ENCODE measurements at regions not wholly inside any gene's neighbourhood (a gene's known extent, or its start where the extent isn't known, plus 50 kb on each side); places are given as distances from the start of the nearest gene placed in this dataset.

DNA sequence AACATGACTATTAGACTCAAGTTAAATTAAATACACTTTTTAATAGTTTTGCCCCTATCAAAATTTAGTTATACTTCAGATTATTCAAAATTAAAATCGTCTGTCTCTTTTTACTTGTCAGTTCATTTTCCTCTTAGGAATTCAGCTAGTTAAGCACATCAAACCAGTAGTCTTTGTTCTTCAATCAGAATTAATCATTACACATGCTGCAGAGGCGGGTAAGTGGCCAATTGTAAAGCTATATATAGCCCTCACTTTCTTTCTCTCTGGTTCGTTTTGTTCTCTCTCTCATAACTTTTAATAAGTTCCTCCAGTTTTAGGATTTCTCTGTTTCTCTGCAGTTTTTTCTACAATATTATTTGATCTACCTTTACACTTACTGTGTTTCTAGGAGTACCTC is 359.1 kb upstream of the PABPC4L start:
- TF ChIP-seq, protein P1, sequence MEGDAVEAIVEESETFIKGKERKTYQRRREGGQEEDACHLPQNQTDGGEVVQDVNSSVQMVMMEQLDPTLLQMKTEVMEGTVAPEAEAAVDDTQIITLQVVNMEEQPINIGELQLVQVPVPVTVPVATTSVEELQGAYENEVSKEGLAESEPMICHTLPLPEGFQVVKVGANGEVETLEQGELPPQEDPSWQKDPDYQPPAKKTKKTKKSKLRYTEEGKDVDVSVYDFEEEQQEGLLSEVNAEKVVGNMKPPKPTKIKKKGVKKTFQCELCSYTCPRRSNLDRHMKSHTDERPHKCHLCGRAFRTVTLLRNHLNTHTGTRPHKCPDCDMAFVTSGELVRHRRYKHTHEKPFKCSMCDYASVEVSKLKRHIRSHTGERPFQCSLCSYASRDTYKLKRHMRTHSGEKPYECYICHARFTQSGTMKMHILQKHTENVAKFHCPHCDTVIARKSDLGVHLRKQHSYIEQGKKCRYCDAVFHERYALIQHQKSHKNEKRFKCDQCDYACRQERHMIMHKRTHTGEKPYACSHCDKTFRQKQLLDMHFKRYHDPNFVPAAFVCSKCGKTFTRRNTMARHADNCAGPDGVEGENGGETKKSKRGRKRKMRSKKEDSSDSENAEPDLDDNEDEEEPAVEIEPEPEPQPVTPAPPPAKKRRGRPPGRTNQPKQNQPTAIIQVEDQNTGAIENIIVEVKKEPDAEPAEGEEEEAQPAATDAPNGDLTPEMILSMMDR (IDR thresholded peaks at IDR 0.05; ENCODE audit: borderline replicate concordance, insufficient read depth, low read depth, low read length) = no peak
- H3K4me3 ChIP-seq (ENCODE audit: low read depth, low read length) = no peak overlapping the region

DNA sequence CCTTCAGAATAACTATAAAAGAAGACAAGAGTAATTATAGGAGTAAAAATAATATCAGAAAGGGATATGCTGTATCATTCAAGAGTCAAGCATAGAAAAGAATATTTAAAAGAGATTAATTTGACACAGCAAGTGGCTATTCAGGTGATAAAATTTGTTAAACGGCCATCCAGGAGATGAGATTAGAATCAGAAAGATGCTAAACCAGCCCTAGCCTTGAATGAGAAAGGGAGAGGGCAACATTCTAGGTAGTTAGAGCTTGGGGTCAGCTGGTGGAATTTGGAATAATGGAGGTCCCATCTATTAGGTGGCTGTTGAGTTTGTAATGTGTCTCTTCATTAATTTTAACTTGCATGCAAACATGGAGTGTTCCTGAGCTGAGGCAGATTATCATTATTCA is 350.5 kb upstream of the PABPC4L start:
- TF ChIP-seq, protein P1 (IDR thresholded peaks at IDR 0.05; ENCODE audit: borderline replicate concordance, insufficient read depth, low read depth, low read length) = no peak
- no peak overlapping the region for H3K4me3 ChIP-seq (ENCODE audit: low read depth, low read length)

DNA sequence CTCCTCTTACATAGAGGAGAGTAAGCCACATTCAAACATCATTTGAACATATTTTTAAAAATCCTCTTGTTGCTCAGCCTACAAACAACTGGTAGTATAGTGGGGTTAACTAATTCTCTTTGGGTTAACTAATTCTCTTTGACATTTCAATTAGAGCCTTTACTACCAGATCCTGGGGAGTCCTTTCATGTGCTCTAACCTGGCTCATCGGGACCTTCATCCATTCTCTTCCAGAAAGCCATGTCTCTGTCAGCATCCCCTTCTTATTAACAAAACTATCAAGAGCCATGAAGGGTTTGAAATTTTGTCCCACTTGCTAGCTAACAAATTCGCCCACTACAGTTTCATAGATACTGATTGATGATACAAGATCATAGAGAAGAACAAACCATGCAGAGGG is 349.8 kb upstream of the PABPC4L start:
- TF ChIP-seq, protein P1 (IDR thresholded peaks at IDR 0.05; ENCODE audit: borderline replicate concordance, insufficient read depth, low read depth, low read length) = no peak
- H3K4me3 ChIP-seq (ENCODE audit: low read depth, low read length) = no peak overlapping the region

DNA sequence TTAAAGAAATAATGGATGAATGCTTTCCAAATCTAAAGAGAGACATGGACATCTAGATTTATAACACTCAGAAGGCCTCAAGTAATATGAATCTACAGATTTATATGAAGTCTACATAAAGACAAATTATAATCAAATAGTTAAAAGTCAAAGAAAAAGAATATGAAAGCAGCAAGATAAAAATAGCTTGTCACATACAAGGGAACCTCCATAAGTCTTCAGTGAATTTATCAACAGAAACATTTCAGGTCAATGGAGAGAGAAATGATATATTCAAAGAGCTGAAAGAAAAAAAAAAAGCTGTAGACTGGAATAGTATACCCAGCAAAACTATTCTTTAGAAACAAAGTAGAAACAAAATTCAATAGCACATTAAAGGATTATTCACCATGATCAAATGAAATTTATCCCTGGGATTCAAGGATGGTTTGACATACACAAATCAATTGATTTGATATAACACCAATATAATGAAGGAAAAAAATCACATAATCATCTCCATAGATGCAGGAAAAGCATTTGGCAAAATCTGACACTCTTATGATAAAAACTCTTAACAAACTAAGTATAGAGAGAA is 346.6 kb upstream of the PABPC4L start:
- TF ChIP-seq, protein P1 (IDR thresholded peaks at IDR 0.05; ENCODE audit: borderline replicate concordance, insufficient read depth, low read depth, low read length) = no peak
- no peak overlapping the region for H3K4me3 ChIP-seq (ENCODE audit: low read depth, low read length)

DNA sequence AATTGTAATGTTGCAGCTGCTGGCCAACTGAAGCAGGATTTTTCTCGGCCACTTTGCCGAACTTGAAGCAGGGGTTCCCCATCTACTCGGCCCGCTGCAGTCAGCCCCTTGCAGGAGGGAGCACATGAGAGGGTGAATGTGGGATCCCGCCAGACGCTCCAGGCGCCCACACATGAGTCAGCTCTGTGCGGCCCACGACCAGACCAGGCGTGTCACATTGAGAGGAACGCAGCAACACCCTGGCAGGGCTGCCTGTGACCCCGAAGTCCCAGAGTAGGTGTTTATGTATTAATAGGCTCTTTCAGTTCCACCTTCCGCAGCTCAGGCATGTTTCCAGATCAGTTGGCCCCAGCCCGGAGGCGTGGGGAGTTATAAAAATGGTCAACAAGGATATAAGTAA is 344.7 kb upstream of the PABPC4L start:
- H3K4me3 ChIP-seq (ENCODE audit: low read depth, low read length) = no peak overlapping the region
- TF ChIP-seq, protein P1 (IDR thresholded peaks at IDR 0.05; ENCODE audit: borderline replicate concordance, insufficient read depth, low read depth, low read length) = no peak

DNA sequence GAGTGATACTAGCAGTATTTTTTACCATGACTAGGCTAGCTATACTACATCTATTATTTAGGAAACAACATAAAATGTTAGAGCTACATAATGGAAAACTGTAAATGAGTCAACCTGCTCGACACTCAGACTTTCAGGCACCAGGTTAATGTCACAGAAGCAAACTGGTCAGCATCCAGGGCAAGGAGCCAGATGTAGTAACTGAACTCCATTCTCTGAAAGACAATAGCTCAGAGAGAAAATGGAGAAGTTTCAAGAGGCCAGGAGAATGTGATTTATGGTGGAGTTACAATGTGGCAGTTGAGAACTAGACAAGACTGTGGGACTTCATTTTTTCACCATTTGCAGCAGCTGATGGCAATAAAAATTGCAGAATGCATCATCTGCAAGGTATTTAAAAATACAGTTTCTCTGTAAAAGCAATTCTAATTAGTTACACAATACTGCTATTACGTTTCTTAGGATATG is 342.7 kb upstream of the PABPC4L start:
- TF ChIP-seq, protein P1 (IDR thresholded peaks at IDR 0.05; ENCODE audit: borderline replicate concordance, insufficient read depth, low read depth, low read length) = no peak

DNA sequence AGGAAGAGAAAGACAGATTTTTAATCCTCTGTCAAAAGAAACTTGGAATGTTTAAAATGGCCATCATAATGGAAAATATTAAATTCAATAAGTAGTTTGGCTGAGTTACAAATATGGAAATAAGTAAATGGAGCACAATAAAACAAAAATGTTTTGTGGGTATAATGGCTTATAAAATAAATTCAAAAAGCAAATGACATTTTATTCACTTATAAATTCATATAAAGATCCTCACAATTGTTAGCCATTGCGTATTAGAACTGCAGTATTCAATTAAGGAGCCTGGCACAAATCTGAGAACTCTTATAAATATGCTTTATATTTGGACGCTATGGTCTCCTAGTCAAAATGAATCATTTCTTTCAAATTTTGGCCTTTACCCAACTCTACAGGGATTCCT is 339.0 kb upstream of the PABPC4L start:
- TF ChIP-seq, protein P1 (IDR thresholded peaks at IDR 0.05; ENCODE audit: borderline replicate concordance, insufficient read depth, low read depth, low read length) = no peak
- H3K4me3 ChIP-seq (ENCODE audit: low read depth, low read length) = no peak overlapping the region

More for the DNA sequence above, 342.7 kb upstream of the PABPC4L start:
- no peak overlapping the region for H3K4me3 ChIP-seq (ENCODE audit: low read depth, low read length)

Data from GM12875 (cell line).